Hematopoietic multipotent progenitor cell treated with erythropoietin and hydrocortisone succinate and interleukin-3 and kit ligand, for 8 days (in vitro differentiated cells): ENCODE measurements at regions not wholly inside any gene's neighbourhood (a gene's known extent, or its start where the extent isn't known, plus 50 kb on each side); places are given as distances from the start of the nearest gene placed in this dataset.
A peak's percentile ranks its signal among the peaks of the same experiment; 100 is the strongest.

Experiments used
- DNase-seq: peaks from one replicate; pipeline ENCODE4 v3.0.0-alpha.2; 2015

DNA sequence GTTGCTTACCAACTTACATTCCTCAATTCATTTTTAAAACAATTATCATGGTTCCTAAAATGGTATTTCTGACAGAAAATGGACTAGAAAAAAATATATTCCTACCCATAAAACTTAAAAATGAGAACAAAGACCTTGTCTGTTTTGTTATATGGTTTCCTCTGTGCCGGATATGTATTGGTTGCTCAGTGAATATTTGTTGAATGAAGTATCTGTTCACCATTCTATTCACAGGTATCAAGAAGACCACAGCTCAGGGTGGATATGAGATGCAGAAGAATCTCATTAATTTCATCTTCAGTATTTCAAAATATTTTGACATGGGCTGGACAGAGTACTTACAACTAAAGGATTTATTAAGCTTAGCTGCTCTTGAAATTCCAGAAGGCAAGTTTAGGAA lies 58.1 kb downstream of the TUSC7 start:
- no peak for DNase-seq

DNA sequence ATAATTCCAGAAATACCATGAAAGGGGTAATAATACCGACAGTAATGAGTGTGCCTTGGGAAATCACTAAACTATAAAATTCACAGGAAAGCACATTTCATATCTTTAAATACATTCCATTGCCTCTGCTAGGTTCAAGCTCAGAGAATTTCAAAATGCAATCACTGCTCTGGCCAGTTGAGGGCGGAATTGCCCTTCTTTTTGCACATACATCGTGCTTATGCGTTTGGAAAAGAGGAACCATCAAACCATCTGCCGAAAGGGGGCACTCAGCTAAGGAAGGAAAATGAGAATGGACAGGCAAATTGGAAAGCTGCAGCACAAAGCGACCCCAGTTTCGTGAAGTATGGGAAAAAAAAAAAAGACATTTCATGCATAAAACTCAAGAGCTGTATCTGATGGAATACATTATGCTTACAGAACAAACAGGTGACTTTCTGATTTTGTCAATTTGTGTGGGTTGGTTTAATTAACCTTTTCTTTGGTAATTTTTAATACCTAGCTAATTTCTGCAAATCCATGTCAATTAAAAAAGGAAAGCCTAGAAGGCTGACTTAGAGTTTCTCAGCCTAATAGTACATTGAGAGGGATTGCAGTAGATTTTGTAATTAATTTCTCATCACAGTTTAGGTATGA lies 61.4 kb downstream of the TUSC7 start:
- peak; percentile 78 for DNase-seq

DNA sequence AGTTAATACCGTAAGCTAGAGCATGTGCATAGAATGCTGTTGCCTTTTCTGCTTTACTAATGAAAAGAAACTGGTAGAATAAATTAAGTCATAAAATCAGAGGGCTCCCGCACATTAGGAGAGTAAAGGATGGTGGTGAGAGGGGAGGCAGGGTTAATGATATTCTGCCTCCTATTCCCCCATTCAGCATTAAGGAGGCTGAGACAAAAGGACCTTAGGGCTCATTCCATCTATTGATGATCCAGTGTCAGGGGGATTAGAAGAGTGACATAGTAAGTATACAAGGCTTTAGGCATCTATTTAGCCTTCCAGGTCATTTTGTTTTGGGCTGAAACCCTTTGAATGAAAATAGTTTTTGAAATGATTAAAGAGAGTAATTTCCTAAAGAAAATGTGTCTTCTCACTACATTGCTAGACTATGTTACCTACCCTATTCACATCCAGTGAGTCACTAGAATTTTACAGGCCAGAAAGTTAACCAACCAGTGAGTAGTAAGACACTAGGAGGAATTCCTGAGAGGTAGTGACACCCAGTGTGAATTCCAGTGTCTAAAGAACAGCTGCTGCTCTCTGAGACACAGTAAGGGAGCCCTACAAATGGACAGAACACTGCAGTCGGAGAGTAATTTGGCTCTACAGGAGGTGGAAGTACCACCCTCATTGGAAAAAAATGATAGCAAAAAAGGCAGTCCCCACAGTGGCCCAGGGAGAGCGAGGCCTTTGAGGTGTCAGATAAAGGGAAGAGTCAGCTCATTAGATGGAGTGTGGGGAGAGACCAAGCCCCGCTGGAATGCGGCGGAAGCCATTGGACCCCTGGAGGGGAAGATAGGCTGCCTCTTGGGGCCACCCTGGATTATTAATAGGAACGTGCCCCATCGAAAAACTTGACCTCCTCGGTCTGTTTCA lies 67.6 kb downstream of the TUSC7 start:
- DNase-seq, result no peak

DNA sequence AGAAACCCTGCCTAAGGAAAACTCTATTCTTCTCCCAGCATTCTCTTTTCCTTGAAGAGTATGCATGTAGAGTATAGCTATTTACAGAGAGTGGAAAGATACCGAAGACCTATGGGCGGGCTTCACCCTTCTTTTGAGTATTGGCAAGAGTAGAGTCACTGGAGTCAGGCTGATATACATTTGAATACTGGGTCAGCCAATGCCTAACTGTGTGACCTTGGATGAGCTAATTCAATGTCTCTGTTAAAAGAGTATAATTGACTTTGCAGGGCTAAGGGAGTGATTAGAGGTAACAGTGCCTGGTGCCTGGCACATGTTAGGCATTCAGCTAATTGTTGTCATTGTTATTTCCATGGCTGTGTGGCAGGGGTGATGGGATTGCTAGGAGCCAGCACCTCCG lies 75.6 kb downstream of the TUSC7 start:
- no peak for DNase-seq

DNA sequence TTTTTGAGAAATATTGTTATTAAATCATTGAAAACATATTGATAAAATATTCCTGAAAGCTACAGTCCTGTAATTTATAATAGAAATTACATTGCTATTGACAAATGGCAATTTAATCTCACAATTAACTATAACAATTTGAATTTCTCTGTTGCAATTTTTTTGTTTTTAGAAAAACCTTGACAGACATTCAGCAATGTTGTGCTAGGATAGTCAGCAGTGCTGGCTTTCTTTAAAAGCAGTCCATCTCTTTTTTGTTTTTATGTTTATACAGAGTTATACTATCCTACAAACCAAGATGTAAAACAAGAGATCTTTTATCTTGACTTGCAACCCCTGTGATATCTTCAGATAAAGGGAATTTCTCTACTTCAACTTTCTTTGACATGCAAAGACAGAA lies 93.1 kb downstream of the TUSC7 start:
- DNase-seq, result no peak

DNA sequence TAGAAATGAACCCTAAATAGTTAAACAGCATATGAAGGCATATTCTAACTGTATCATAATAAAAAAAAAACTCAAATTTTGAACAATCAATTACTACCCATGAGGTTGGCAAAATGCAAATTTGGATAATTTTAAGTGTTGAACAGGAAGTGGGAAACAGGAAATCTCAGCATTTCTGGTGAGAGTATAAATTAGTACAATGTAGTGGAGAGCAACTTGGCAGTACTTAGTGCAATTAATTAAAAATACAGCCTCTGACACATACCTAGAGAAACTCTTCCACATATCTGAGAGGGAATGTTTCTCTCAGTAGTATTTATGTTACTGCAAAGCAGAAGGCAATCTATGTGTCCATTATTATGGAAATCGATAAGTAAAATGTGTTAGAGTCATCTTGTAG lies 96.8 kb downstream of the TUSC7 start:
- no peak for DNase-seq

DNA sequence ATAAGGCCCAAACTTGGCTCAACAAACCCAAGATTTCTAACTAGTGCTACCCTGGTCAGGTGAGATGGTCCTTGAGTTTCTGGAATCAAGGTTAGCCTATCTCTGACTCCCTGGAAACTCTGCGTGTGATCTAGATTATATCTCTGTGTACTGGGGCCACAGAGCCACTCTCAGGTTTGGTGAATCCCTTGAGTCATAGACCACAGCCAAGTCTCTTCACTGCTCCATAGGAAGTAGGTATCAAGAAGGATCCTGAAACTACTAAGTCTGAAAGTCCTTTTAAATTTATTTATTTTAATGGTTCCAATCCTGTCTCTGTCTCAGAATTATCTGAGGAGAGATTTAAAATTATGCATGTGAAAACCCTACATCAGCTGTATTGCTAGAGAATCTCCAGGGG lies 99.1 kb downstream of the TUSC7 start:
- no peak for DNase-seq

DNA sequence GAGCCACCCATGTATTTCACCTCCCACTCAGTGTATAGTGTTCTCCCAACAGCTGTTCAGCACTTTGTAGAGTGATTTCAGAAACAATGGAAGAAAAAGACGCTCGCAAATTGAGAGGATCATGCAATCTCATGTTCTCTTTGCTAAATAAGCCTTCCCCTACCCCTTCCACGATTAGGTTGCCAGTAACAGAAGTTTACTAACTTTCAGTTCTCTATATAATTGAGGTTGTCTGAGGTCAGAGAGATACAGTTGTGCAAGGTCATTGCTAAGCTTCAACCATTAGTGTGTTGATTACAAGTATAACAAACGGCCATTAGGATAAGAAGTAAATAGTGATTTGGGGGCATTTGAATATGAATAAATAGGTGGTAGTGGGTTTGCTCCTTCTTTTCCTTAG lies 99.6 kb downstream of the TUSC7 start:
- no peak for DNase-seq

DNA sequence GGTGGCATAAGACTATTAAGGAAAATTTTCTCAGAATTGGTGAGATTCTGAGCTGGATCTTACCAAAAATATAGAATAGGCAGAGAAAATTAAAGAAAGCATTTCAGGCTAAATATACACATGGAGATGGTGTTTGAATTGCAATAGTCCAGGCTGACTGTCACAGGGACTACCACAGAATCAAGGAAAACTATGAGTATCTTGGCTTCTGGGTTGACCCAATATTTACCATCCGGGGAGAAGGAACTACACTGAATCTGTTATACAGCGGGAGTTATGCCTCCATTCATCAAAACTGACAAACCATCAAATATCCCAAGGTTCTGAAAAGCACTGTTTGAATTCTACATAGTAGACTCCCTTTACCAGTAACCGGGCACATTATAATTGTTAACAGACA lies 102.2 kb downstream of the TUSC7 start:
- DNase-seq, result no peak

DNA sequence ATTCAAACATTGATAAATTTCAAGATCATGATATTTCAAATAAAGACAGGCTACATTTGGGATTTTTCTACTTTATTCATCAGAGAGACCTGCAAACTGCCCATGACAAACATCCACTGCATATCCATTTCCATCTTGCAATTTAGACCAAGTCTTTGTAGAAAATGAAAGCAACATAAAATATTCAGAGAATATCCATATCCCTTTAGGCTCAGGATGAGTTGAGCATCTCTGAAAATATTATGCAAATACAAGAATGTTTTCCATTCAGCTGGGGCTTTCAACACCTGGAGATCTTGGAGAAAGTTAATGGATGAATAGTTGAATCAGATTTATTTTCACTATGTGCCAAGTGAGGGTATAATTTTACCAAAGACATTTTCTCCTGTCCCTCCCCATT lies 103.4 kb downstream of the TUSC7 start:
- no peak for DNase-seq

DNA sequence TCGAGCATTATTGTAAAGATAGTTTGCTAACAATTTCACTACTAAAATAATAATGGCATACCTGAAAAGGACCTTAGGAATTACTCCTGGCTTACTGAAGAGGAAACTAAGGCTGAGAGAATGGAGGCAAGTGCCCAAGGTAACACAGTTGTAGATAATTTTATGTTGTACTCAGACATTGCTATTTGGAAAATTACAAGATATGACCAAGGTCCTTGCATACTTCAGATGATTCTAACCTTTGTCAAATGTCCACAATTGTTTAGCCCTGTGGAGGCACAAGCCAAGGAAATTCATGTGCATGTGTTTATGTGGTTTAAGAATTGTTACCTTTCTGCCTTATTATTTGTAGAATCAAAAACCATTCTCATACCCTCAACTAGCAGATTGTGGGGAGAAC lies 105.7 kb downstream of the TUSC7 start:
- DNase-seq, result no peak

DNA sequence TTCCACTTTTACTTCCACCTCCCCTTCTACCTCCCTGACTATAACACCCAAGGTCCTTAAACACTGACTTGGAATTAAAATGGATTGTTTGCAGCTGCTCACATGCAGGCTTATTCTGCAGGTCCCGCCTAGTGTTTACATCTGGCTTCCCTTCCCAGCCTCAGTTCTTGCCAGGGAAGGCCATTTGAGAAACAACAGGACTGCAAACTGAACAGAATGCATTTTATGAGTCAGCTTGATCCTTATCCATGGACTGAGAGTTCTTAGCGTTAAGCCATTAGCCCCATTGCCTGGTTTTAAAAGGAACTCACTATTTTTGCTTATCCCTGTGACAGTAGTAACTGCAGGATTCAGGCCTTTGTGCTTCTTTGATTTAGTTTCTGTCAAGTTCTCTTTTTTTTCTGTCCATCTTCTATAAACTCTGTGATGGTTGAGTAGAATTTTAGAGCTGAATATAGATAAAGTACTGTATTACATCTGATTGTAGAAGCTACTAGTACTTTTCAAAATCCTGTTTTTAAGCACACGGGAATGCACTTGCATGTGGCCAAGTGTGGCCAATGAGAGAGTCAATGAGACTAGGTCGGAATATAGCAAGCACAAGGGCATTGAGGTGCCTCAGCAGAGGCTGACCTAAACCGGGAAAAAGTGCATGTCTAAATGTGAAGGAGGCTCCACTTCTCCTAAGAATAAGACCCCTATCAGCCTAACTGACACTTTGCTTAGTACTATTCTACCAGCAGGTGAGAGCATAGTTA lies 106.4 kb downstream of the TUSC7 start:
- DNase-seq, result no peak

DNA sequence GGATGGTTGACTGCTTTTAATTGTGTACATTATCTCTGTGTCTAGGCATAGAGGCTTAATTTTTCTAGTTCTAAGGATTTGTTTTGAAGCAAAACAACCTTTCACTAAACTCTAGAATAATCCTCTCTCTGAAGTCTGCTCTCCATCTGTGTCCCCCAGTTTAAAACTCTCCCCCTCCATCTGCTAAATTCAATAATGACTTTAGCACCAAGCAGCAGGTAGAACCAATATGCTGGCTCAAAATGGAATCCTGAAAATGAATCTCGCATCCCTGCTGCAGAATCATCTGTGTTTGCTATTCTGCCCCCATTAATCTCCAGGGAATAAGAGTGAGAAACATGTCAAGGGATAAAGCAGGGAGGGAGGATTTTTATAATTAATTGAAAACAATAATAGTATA lies 111.8 kb downstream of the TUSC7 start:
- no peak for DNase-seq

DNA sequence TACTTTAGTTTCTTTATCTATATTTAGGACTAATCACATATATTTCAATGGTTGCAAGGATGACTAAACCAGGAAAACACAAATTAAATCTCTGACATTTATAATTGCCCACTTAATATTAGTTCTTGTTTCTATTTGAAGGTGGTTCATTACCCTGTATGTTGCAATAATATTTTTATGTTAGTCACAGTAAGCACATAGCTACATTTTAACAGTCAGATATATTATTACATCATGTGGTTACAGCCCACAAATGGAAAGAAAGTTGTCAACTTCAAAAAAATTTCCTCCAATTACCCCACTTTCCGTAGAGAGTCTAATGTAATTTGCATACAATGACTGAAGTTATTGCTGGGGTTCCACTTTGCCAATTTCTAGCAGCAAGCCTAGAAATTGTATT lies 114.6 kb downstream of the TUSC7 start:
- no peak for DNase-seq

DNA sequence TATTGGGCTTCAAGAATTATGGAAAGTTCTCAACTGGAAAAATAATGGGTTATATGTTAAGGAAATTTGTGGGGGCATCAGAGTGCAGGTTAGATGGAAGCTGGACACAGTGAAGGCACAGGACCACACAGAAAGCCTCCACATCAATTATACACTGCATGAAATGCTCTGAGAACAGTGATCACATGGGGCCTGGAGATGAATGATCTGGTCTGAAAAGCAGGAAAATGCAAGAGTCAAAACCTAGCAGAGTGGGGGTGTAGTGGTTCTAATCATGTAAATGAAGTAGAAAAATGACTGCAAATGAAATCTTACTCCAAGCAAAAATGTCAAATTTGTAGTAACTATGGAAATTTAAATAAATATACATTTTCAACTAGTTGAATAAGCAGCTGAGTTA lies 123.6 kb downstream of the TUSC7 start:
- DNase-seq, result no peak

DNA sequence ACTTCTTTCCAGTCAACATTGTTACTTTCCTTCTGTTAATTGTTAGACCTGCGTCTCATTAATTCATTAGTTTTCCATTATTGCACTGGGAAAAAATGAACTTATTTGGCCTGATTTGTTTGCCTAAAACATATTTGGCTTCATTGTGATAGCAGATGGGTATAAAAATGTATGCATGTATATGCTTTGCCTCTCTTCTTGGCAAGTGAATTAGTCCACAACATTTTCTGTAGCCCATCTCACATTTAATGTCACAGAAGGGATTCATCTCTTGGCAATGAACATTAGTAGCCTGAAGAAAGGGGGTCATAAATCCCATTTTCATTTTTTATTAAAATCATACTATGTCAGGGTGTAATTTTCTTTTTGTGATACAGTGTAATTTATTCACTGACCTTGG lies 125.2 kb downstream of the TUSC7 start:
- DNase-seq, result no peak

DNA sequence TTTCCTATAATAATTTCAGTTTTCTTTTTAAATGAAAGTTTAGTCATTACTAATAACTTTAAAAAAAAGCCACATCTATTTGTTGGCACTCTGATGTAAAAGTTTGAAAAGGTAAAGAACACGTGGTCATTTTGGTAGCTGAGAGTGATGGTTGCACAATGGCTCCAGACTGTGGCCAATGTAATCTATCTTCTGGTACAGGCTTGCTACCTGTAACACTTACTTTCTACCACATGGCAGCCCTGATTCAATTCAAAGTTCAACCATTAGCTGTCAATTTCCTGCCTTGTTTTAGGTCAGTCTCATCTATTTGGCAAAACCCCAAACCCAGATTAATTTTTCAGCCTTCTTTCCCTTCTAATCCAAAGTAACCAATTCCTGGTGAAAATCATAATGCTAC lies 126.1 kb downstream of the TUSC7 start:
- DNase-seq, result no peak

DNA sequence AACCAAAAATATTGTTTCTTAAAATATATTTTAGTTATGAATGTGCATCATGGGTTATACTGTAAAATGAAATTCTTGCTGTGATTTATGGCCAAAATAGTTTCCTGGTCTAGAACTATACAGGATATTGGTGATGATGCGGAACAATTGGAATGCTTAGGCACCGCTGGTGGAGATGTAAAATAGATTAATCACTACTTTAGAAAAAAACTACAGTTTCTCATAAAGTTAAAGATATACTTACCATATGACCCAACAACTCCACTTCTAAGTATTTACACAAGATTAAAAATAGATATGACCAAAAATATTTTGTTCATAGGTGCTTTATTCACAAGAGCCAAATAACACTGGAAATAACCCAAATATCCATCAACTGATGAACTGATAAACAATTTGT lies 126.7 kb downstream of the TUSC7 start:
- no peak for DNase-seq

DNA sequence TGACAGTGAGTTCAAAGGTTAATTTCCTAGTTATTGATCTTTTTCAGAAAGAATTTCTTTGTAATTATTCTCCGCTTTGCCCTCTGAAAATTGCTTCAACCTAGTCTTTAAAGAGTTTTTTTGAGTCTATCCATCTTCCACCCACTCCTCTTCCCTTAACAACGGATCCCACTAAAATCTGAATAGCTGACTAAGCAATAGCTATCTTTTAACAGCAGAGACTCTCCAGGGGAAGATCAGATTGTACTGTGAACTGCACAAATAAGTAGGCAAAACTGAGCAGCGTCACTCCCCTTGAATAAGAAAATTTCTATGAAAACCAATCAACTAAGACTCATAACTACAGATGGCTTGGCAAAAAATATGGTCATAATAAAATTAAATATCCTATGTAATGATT lies 127.9 kb downstream of the TUSC7 start:
- DNase-seq, result no peak

DNA sequence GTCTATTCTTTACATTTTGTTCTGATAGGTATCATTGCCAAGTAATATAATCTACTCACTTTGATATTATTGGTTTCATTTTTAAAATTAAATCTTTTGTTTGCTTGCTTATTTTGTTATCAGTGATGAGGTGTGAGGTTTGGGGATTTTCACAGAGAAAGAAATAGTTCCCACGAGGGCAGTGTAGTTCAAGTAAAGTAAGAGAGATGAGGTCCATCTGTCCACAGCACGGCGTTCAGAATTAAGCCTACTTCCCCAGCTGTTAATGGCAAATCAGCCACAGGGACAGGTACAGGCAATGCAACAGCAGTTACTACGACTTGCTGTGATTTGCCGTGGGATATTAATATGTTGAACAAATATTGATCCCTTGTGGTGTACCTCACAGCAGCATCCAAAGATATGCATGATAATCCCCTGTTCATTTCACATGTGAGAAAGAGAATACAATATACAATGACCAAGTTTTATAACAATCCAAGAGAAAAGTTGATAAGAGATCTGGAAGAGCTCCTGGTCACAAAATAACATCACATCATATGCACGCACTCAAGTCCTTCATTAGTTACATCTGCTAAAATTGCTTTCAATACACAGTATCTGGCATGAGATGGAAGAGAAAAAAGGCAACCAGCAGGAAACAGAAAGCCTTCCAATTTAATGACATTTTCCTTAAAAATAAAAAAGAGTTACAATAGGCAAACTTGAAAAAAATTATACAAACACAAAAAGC lies 131.6 kb downstream of the TUSC7 start:
- no peak for DNase-seq

DNA sequence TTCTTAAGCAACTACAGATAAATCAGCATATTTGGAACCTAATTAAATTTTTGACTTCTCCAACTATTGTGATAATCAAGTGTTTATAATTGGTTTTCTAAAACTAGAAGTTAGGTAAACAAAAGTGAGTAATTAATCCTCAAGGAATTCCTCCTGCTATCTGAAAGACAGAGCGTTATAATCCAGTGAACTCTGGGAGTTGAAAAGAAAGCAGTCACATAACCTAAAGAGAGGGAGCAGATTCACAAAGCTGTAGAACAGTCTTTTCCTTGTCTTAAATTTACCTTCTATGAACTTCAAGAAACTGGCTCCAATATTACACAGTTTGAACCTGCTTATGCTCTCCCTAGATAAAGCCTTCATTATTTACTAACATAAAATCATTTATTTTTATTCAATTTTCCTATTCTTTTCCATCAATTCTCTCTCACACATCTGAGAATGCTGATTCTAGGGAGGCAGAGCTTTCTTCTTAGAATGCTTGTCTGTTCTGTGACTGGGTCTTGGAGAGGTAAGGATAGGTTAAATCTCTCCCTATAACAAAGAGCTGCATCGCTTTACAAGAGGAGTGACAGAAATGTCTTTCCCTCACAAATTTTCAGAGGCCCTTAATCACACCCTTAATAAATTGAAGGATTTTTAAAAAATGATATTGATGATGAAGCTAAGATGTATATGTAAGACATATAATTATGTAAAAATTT lies 132.8 kb downstream of the TUSC7 start:
- no peak for DNase-seq

DNA sequence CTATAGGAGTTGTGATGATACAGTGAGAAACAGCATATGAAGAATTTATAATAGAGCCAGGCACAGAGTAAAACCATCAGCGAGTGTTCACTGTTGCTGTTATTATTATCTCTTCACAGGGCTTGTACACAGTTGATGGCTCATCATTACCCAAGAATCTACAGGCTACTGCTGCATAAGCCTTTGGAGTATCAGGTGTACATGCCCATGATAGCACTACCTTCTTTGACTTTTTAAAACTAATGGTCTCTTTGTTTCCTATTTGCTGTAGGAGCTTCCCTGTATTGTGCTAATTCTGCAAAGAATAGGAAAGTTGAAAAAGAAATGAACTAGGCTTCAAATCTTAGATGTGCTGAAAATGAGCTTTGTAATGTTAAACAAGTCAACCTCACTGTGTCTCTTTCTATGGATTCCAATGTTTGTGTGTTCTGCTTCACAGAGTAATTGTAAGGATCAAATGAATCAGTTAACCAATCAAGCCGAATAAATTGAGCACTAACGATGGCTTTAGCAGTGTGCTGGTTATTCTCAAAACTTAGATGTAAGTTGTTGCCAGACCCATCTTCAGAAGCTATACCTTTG lies 138.8 kb downstream of the TUSC7 start:
- no peak for DNase-seq
